ENCODE measurements at regions not wholly inside any gene's neighbourhood (a gene's known extent, or its start where the extent isn't known, plus 50 kb on each side); places are given as distances from the start of the nearest gene placed in this dataset.

DNA sequence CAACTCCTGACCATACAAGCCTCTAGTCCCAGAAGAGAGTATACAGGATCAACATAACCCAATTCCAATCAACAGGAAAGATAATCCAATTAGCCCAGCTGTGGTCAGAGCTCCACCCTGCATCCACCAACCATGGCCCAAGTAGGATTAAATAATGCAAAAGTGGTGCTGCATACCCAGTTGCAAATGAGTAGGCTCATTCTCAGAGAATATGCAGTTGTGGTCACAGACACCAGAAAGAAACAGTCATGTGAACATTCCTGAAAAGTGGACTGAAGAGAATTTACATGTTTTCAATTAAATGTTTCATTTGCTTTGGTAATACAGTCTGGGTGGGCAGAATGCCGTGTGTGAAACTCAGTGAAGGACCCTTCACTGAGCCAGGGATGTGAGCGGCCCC lies 167.2 kb upstream of the BMP4 start:
- Mint-ChIP-seq H3K4me1 (no peaks in the 10 kb centered on the region), H3K4me3 (no peak overlapping the region), H3K27ac (no peak overlapping the region), H3K36me3 (no peaks in the 10 kb centered on the region), H3K27me3 (ENCODE audit: low read depth in 3 of 3) (peaks cover 0 to 2% (median 0%) of the 10 kb centered on the region in 3 donors), H3K9me3 (peaks cover 0 to 7% (median 0%) of the 10 kb centered on the region in 7 donors)
- Histone ChIP-seq H3K9me3 (replicated peaks in 1 of 2; ENCODE audit: control insufficient read depth in 1 of 2, insufficient read depth in 1 of 2, low read length in 2 of 2) (no peaks in the 10 kb centered on the region), H3K27me3 (ENCODE audit: control insufficient read depth in 2 of 2, insufficient read depth in 2 of 2, low read length in 2 of 2) (no peaks in the 10 kb centered on the region), H3K9ac (ENCODE audit: insufficient read depth, low read length, poor library complexity, severe bottlenecking) (no peak overlapping the region), H3K79me2 (ENCODE audit: insufficient read depth, low read length) (no peaks in the 10 kb centered on the region), H4K20me1 (ENCODE audit: insufficient read depth, low read length) (no peaks in the 10 kb centered on the region), H3K4me1 (ENCODE audit: control insufficient read depth in 1 of 2, insufficient read depth in 2 of 2, low read length in 2 of 2) (no peaks in the 10 kb centered on the region), H3K4me2 (replicated peaks; ENCODE audit: extremely low read depth, low read length, poor library complexity, severe bottlenecking) (no peak overlapping the region), H3K27ac (ENCODE audit: low read depth in 1 of 2, low read length in 2 of 2) (no peak overlapping the region), H3K36me3 (replicated peaks in 1 of 2; ENCODE audit: control insufficient read depth in 1 of 2, insufficient read depth in 2 of 2, low read length in 2 of 2) (no peaks in the 10 kb centered on the region), H3K4me3 (replicated peaks in 1 of 3; ENCODE audit: low read depth in 2 of 3, low read length in 3 of 3) (no peak overlapping the region), H2AFZ (ENCODE audit: insufficient read depth, low read depth, low read length, poor library complexity, severe bottlenecking) (no peak overlapping the region)
- WGBS (ENCODE audit: insufficient coverage), result no CpG with 5 or more reads among the region's 2 CpGs
- no peak for TF ChIP-seq CTCF (IDR thresholded peaks at IDR 0.05)
- intact Hi-C loops (cut with micrococcal nuclease), result no loop called here
- no peak for DNase-seq

- no peak overlapping the region for H2AFZ ChIP-seq (ENCODE audit: insufficient read depth, low read depth, low read length, poor library complexity, severe bottlenecking)
- H3K4me1 ChIP-seq (ENCODE audit: control insufficient read depth in 1 of 2, insufficient read depth in 2 of 2, low read length in 2 of 2), result no peaks in the 10 kb centered on the region
- peaks cover 0 to 2% (median 0%) of the 10 kb centered on the region in 3 donors for H3K27me3 Mint-ChIP-seq (ENCODE audit: low read depth in 3 of 3)
- H3K4me3 ChIP-seq (replicated peaks in 1 of 3; ENCODE audit: low read depth in 2 of 3, low read length in 3 of 3), result no peak overlapping the region
- H3K4me1 Mint-ChIP-seq, result no peaks in the 10 kb centered on the region
- no peak overlapping the region for H3K27ac ChIP-seq (ENCODE audit: low read depth in 1 of 2, low read length in 2 of 2)
- H3K27me3 ChIP-seq (ENCODE audit: control insufficient read depth in 2 of 2, insufficient read depth in 2 of 2, low read length in 2 of 2), result no peaks in the 10 kb centered on the region
- no peak overlapping the region for H3K4me2 ChIP-seq (replicated peaks; ENCODE audit: extremely low read depth, low read length, poor library complexity, severe bottlenecking)
- no peak for DNase-seq
- no peak overlapping the region for H3K9ac ChIP-seq (ENCODE audit: insufficient read depth, low read length, poor library complexity, severe bottlenecking)
- no peaks in the 10 kb centered on the region for H3K9me3 ChIP-seq (replicated peaks in 1 of 2; ENCODE audit: control insufficient read depth in 1 of 2, insufficient read depth in 1 of 2, low read length in 2 of 2)
- H3K36me3 Mint-ChIP-seq, result no peaks in the 10 kb centered on the region
- H3K9me3 Mint-ChIP-seq, result peaks cover 0 to 7% (median 0%) of the 10 kb centered on the region in 7 donors
- no peak for TF ChIP-seq CTCF (IDR thresholded peaks at IDR 0.05)
- no peaks in the 10 kb centered on the region for H3K79me2 ChIP-seq (ENCODE audit: insufficient read depth, low read length)
- H4K20me1 ChIP-seq (ENCODE audit: insufficient read depth, low read length), result no peaks in the 10 kb centered on the region
- no peaks in the 10 kb centered on the region for H3K36me3 ChIP-seq (replicated peaks in 1 of 2; ENCODE audit: control insufficient read depth in 1 of 2, insufficient read depth in 2 of 2, low read length in 2 of 2)
- intact Hi-C loops (cut with micrococcal nuclease), result no loop called here
- WGBS (ENCODE audit: insufficient coverage), result 100% methylated on average over 1 of the region's 3 CpGs
- H3K4me3 Mint-ChIP-seq, result no peak overlapping the region
- H3K27ac Mint-ChIP-seq, result no peak overlapping the region
These were observed 168.5 kb upstream of the BMP4 start for GRCh38 chr14:54125109-54125508.

All from CD14-positive monocyte (primary cell).